Hematopoietic multipotent progenitor cell treated with erythropoietin and hydrocortisone succinate and interleukin-3 and kit ligand, for 8 days (in vitro differentiated cells): ENCODE measurements at regions not wholly inside any gene's neighbourhood (a gene's known extent, or its start where the extent isn't known, plus 50 kb on each side); places are given as distances from the start of the nearest gene placed in this dataset.

Experiments
- DNase-seq: peaks from one replicate; pipeline ENCODE4 v3.0.0-alpha.2; 2015

DNA sequence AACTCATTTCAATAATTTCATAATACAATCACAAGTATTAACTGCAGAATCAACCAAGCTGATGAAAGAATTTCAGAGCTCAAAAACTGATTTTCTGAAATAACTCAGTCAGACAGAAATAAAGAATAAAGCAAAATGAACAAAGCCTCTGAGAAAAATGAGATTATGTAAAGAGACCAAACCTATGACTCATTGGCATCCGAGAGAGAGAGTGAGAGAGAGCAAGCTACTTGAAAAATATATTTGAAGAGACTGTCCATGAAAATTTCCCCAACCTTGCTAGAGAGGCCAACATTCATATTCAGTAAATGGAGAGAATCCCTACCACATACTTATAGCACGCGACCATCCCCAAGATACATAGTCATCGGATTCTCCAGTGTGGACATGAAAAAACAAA, 1376.4 kb downstream of the CDH11 start:
- DNase-seq, result no peak

DNA sequence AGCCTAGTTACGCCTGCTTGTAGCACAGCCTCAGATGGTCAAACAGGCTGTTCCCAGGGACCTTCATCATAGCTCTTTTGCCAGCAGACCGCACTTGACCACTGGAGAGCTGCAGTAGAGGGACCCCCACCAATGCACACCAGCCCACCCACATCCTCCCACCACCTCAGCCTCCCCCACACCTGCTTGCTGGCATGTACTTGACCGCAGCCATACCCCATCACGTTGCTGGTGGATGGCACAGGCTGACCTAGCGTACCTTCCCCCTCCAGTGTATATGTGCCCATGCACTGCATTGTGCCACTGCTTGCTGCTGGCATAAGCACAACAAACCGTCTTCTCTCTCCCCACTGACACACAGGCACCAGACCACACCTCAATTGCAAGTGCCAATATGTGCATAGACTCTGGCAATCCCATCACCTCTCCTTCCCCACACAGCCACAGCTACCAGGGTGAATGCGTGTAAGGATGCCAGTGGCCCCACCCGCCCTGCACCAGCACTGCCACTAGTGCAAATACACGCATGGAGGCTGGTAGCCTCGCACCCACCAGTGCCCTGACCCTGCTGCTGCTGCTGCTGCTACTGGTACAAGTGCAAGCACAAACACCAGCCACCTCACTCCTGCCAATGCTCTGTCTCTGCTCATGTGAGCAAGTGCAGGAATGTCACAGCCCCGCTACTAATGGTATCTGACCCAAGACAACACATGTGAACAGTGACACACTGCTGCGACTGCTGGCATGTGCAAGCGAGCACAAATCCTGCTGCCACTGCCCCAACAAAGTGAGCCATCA, 1377.6 kb downstream of the CDH11 start:
- DNase-seq, result no peak

DNA sequence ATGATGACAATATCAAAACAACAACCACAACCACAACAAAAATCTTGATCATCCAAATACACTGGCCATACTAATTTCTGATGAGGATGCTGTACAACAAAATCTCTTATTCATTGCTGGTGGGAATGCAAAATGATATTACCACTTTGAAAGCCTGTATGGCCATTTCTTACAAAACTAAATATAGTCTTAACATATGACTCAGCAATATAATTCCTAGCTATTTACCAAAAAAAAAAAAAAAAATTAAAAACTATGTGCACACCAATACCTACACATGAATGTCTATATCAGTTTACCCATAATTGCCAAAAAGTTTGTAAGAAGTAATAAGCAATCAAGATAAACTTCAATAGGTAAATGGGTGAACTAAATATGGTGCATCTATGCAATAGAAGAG, 1379.7 kb downstream of the CDH11 start:
- no peak for DNase-seq

DNA sequence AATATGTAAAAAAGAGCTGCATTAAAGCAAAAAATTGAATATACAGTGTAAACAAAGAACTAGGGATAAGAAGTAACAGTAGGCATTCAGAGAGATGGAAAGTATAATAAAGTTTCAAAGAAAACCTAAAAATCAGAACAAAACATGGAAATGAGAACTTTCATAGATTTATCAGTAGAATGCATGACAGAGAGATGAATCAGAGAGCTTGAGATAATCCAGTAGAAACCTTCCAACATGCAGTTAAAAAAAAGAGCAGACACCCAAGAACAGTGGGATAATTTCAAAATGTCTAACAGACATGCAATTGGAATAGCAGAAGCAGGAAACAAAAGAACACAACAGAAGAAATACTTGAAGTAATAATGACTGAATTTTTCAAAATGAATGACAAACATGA, 1384.2 kb downstream of the CDH11 start:
- no peak for DNase-seq

DNA sequence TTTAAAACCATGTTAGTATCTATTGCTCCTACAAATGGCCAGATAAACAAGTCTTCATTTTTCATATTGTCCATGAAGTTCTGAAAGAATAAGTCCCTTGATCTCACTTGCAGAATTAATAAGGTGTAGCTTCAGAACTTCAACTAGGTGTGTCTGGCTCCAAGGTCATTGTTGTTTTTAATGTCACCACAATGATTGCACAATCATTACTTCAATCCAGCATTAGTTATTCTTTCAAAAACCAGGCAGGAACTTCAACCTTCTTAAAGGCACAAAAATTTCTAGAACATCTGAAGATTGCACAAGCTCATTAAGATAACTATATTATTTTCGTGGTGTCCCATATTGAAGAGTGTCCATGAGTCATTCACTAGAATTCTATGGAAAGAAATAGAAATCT, 1386.4 kb downstream of the CDH11 start:
- no peak for DNase-seq

DNA sequence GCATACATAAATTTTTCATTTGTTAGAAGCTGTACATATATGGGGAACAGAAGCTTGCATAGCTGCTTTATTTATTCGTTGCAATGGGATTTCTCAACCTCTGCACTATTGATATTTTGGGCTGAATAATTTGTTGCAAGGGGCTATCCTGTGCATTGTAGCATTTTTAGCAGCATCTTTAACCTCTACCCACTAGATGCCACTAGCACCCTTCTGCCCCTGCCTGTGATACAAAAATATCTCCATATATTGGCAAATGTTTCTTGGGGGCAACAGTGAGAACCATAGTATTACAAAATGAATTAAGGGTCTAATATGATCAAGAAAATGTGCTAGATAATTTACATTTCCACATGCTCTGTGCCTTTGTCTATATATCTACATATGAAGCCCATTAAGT, 1401.0 kb downstream of the CDH11 start:
- no peak for DNase-seq

DNA sequence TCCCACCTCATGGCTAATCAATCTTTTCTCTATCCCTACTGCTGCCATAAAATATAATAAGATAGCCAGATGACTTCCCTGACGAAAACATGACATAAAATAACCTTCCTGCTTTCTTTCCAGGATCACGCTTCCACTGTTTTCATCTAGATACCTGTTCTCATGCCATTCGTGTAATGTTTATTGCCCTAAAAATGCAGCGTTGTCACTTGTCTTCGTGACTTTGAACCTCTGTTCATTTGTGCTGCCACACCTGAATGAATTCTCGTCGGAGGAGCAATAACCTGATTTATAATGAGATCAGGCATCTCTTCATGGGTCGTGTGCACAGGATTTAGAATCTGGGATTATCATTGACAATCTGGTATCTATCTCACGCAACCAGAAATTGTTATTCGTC, 1401.9 kb downstream of the CDH11 start:
- no peak for DNase-seq

DNA sequence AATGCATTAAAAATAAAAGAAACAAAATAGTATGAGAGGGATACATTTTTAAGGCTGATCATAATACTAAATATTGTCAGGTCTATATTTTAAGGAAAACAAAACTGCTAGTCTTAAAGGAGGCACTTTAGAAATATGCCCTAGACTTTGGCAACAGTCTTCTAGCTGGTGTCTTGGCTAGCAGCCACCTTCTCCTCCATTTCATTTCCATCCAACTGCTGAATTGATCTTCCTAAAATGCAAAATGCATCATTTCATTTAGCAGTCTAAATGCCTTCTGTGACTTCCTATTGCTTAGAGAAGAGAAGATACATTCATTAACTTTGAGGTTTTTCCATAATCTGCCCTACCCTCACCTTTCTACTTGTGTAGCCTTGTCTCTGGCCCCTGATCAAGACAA, 1404.1 kb downstream of the CDH11 start:
- no peak for DNase-seq

DNA sequence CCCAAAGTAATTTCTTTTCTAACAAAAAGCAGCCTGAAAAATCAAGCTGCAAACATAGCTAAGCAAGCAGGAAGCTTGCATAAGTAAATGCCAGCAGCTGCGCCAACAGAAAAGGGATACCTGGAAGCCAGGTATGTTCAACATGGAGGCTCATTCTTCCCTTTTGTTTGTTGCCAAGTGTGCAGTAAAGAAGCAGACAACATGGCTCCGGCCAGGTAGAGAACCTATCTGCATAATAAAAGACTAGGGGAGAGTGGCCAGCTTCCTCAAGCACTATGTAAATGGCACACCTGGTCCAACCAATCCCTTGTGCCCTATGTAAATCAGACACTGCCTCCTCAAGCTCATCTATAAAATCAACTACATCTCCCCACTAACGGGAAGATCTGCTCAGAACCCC, 1407.0 kb downstream of the CDH11 start:
- DNase-seq, result no peak

DNA sequence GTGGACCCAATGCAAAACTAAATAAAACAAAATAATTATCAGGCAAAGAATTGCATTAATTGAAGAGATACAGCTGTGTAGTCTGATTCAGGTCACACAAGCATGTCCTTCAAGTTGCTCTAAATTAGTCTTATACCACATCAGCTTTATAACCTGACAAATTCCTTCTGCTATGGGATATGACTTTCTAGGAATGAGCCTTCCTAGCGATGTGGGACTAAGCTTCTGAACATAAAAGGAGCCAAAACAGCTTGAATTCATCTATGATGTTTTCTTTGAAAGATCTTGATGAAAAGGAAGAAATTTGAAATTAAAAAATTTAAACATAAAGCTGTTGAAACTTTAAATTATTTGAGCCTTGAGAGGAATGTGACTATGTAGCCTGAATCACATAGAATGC, 1409.1 kb downstream of the CDH11 start:
- DNase-seq, result no peak

DNA sequence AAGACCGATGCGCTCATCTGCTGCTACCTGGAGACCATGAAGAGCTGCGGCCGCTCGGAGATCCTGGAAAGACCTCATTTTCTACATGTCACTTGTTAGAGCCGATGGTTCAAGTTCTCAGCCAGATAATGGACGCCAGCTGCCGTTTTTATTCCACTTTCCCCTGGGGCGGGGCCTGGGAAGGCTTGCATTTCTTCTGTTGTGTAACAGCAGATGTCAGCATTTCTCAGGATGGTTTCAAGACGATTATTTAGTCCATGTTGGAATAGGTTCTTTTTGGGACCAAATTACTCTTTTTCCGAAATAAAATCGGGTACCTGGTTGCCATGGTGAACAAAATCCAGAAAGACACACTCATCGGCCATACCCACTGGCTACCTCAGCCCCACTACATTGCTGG, 1418.3 kb downstream of the CDH11 start:
- no peak for DNase-seq

DNA sequence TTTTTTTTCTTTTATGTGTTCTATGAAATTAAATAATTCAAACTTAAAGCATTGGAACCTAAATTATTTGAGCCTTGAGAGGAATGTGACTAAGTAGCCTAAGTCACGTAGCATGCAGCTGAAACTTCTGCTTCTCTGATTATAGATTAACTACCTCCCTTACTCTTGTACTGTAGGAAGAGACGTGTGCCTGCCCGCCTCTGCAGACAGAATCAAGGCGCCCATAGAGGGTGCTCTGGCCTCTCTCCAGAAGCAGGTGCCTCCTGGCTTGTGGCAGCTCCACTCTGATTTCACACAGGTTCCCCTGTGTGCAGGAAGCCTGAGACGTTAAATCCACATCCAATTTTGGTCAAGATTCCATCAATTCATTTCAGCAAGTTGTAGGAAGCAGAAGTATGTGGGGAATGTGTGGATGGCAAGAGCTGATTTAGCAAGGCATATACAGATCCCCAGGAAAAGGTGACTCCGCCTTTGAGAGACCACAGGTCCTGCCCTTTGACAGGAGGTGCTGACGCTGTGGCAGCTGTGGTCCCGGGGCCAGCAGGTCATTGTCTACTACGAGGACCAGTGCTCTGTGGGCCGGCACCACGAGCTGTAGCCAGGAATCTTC, 1418.8 kb downstream of the CDH11 start:
- DNase-seq, result no peak

DNA sequence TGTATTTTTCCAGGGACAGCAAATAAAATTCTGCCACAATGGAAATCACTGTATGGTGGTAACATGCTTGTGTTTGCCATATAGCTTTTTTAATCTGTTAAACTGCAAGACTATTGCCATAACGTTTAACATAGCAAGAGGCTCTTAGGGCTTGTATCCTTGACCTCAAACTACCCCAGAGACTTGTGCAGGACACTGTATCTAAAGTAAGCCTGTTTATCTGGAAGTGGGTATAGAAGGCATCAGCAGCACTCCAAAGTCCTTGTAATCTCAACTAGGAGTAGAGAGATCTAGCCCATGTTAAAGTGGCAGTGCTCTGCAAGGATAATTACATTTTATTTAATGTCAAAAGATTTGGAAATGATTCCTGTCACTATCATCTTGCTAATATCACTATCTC, 1424.1 kb downstream of the CDH11 start:
- DNase-seq, result no peak

DNA sequence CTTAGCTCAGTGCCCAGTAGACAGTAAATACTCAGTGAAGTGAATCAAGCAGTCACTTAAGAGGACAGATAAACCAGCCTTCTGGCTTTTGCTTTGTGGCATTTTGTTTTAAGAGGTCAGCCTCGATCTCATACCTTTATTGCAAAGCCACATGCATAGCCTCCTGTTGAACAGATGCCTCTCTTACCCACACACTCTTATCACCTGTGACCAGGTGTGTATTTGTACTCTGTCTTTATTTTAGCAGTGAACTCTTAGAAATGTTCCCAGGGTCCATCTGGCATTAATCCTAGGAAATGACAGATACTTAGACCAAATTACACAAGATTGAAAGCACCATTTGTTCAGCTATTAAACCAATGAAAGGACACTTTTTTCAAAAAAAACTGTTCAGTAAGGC, 1426.5 kb downstream of the CDH11 start:
- no peak for DNase-seq

DNA sequence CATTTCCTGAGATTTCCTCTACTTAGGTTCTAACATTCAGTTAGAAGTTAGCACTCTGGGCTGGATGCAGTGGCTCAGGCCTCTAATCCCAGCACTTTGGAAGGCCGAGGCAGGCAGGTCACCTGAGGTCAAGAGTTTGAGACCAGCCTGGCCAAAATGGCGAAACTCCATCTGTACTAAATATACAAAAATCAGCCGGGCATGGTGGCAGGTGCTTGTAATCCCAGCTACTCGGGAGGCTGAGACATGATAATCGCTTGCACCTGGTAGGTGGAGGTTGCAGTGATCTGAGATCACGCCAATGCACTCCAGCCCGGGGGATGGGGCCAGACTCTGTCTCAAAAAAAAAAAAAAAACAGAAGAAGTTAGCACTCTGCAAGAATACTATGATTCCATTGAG, 1430.9 kb downstream of the CDH11 start:
- DNase-seq, result no peak

DNA sequence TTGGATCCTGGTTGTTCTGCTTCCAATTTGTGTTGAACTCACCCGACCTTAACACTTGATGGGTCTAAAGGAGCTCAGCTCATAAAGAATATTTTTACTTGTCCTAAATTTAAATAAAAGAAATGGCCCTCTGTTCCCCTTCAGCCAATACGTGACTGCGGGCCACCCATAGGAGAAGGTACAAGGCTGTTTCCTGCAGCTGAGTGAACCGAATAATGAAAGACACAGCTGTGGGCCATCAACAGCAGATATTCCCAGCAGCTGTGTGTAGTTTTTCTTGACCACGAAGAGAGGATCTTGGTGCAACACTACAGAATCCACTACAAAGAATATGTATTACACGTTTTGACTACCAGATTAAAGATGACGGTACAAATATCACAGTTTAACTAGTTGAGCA, 1431.6 kb downstream of the CDH11 start:
- DNase-seq, result no peak

DNA sequence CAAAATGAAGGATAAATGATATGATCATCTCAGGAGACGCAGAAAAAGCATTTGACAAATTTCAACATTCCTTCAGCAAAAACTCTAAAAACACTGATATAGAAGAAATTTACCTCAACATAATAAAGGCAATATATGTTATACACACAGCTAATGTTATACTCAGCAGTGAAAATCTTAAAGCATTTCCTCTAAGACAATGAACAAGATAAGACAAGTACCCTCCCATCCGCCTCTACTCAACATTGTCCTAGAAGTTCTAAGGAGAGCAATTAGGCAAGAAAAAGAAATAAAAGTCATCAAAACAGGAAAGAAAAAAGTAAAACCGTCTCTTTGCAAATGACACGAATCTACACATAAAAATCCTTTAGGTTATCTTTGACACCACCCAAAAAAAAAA, 1432.8 kb downstream of the CDH11 start:
- DNase-seq, result no peak

DNA sequence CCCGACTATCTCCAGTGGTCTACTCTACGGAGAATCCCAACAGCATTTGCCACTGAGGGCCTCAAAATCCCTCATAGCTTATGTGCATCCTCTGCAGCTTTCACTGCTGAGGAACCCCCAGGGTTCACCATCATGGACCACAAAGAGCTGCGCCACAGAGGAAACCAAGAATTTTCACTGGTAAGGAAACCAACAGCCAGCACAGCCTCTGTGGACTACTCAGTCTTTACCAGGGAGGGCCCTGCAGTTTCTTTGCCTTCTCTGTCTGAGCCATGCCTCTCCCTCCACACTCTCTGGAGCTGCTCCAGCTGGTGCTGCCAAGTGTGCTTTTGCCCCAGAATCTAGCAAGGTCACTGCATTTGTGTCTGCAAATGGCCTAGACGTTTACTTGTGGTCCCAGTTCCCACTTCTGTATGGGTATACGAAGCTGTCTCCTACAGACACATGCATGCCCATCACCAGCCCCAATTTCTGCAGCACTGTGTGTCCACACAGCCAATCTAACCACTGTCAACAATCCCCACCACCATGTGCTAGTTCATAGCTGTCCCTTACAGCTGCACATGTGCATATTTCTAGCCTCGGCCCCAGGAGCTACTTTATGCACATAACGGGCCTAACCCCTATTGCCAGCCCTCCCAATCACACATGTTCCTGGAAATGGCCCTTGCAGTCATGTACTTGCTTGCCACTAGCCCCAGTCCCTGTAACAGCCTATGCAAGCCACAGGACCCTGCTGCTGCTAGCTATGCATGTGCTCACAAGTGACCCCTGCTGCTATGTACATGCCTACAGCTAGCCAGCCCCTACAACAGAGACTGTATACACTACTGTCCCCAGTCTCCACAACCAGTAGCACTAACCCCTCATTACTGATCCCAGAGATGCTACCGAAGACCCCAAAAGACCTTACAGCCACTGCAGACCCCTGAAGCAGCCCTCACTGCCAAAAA, 1437.4 kb downstream of the CDH11 start:
- no peak for DNase-seq

DNA sequence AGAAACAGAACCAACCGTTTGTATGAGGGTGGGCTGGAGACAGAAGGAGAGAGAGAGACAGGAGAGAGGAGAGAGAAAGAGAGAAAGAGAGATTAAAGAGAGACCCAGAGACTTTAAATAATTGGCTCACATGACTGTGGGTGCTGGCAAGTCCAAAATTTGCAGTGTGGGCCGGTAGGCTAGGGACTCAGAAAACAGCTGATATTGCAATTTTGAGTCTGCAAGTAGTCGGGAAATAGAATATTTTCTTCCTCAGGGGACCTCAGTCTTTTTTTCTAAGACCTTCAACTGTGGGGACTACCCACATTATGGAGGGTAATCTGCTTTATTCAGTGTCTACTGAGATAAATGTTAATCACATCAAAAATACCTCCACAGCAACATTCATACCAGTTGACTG, 1439.0 kb downstream of the CDH11 start:
- DNase-seq, result no peak

DNA sequence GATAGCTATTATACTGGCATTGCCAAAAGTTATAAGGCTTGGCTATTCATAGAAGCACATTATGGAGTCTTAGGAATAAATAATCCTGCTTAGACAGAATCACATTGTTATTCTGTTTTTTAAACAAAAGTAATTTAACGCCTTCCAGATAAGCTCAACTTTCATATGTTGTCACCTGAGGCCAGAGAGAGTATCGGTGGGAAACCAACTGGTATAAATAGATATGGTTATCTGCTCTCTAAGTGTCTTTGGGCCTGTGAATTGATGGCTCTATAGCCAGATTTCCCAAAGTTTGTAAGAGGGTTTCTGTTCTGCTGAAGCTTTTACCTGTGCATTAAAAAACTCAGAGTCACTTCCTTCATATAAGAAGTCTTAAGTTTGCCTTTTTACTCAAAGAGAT, 1449.4 kb downstream of the CDH11 start:
- no peak for DNase-seq

DNA sequence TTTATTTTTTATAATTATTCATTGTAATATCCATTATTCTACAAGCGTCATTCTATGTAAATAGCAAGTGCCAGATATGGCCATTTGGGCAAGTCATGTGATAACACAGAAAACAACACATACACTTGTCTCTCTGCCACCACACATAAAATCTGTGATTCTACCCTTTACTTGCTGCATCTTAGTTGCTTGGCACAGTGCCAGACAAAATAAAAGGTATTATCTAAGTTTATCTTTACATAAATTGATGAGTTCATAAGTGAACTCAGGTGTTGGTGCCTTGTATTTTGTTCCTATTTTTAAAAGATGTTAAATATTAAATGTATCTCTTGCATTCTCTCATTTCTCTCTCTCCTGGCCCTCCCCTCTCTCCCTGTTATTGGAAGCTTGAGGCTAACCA, 1458.7 kb downstream of the CDH11 start:
- DNase-seq, result no peak

DNA sequence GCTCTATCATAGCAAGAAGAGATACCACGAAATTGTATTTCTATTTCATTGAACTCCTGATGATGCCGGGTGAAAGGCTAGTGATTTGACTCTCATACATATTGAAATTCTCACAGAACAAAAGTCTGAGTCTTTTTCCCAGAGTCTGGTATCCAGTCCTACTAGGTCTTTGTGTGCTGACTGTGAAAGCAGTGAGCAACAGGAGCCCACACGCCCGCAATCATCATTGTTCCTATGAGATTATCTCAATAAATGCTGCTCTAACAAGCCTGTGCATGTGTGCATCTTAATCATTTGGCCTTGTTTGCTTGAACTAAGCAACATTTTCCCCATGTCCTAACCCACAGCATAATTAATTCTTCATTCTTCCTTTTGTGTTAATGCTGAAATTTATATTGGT, 1466.0 kb downstream of the CDH11 start:
- no peak for DNase-seq

DNA sequence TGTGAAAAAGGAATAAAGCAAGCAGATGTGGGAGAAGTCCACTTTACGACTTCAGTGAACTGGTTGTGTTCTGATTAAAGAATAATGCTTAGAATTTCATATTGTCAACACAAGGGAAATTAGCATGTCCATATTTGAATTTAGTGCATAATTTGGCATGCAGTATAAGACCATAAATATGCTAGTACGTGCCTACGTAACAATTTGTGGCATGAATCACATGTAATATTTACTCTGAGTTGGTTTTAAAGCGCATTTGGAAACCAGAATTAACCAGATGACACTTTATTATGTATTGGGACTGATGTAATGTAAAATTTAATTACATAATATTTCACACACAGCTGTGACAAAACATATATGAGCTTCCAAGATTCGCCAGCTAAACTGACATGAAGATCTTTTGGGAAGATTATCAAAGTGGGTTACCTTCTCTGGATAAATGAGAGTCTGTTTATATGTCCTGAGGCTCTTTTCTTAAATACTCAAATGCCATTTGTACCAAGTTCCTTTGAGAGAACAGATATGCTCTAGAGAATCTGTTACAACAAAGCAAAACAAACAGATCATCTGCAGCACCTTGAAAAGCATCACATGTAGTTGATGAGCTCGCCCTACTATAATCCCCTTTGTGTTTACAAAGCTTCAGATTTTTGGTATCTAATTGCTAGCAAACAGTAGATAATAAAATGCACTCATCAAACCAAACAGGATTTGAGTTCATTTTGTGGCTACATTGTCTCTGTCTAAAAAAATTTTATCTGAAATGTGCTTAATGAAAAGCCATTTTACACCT, 1468.6 kb downstream of the CDH11 start:
- no peak for DNase-seq
